MM.1S (cell line): ENCODE measurements at regions not wholly inside any gene's neighbourhood (a gene's known extent, or its start where the extent isn't known, plus 50 kb on each side); places are given as distances from the start of the nearest gene placed in this dataset.

ENCODE experiments used
- EZH2phosphoT487 ChIP-seq: fragments of 300-600 bp; sonication (generic); IDR thresholded peaks from 2 replicates; pipeline ENCODE4 v1.6.1; 2018; ENCODE audit warnings: antibody characterized with exemption, low read length
- TF ChIP-seq, protein P1 (sequence below): fragments of 300-600 bp; sonication (generic); IDR thresholded peaks from 2 replicates; pipeline ENCODE4 v1.5.1; 2016; ENCODE audit warnings: antibody characterized with exemption, low read length, mixed read lengths

DNA sequence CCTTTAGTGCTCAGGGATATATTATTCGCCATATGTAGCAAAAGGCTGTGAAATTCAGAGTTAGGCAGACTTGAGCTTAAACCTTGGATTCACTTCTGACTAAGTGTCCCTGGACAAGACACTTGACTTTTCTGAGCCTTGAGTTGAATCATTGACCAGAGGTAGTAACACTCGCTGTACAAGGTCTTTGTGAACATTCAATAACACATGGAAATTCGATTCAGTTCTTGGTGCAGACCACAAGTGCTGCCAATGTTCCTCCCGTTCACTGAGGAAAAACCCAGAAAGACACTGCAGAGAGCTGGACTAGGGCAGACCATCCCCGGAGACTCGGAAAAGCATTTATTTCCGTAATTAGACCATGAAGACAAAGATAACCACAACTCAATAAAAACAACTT, 901.4 kb downstream of the AACS start:
- TF ChIP-seq, protein P1, sequence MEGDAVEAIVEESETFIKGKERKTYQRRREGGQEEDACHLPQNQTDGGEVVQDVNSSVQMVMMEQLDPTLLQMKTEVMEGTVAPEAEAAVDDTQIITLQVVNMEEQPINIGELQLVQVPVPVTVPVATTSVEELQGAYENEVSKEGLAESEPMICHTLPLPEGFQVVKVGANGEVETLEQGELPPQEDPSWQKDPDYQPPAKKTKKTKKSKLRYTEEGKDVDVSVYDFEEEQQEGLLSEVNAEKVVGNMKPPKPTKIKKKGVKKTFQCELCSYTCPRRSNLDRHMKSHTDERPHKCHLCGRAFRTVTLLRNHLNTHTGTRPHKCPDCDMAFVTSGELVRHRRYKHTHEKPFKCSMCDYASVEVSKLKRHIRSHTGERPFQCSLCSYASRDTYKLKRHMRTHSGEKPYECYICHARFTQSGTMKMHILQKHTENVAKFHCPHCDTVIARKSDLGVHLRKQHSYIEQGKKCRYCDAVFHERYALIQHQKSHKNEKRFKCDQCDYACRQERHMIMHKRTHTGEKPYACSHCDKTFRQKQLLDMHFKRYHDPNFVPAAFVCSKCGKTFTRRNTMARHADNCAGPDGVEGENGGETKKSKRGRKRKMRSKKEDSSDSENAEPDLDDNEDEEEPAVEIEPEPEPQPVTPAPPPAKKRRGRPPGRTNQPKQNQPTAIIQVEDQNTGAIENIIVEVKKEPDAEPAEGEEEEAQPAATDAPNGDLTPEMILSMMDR, result no peak
- TF ChIP-seq EZH2phosphoT487, result no peak
